ENCODE measurements at regions not wholly inside any gene's neighbourhood (a gene's known extent, or its start where the extent isn't known, plus 50 kb on each side); places are given as distances from the start of the nearest gene placed in this dataset.

DNA sequence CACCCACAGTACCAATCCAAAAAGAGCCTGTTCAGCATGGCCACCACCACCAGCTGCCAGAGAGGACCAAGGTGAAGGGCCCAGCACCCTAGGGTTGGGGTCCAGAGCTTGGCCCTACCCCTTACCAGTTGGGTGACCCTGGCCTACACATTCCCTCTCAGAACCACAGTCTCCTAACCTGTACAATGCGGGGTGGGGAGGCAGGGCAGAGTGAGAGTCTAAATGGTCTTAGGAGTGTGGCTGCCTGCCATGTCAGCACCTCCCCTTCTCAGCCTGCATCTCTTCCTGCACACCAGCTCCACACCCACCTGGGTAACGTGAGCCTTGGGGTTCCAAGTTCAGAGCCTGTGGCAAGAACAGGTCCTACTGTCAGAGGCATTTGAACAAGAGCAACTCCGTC, 92.2 kb downstream of the C5orf15 start:
- Histone ChIP-seq H3K27ac (no peak overlapping the region), H3K4me3 (no peak overlapping the region), H3K4me1 (no peaks in the 10 kb centered on the region), H3K9me3 (no peaks in the 10 kb centered on the region), H3K36me3 (no peaks in the 10 kb centered on the region), H3K27me3 (no peaks in the 10 kb centered on the region)
- TF ChIP-seq, protein P1, sequence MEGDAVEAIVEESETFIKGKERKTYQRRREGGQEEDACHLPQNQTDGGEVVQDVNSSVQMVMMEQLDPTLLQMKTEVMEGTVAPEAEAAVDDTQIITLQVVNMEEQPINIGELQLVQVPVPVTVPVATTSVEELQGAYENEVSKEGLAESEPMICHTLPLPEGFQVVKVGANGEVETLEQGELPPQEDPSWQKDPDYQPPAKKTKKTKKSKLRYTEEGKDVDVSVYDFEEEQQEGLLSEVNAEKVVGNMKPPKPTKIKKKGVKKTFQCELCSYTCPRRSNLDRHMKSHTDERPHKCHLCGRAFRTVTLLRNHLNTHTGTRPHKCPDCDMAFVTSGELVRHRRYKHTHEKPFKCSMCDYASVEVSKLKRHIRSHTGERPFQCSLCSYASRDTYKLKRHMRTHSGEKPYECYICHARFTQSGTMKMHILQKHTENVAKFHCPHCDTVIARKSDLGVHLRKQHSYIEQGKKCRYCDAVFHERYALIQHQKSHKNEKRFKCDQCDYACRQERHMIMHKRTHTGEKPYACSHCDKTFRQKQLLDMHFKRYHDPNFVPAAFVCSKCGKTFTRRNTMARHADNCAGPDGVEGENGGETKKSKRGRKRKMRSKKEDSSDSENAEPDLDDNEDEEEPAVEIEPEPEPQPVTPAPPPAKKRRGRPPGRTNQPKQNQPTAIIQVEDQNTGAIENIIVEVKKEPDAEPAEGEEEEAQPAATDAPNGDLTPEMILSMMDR (IDR thresholded peaks at IDR 0.05): no peak
- no peak for TF ChIP-seq POLR2A (IDR thresholded peaks at IDR 0.05)
- DNase-seq: no peak
- intact Hi-C loops (cut with DNase I; ENCODE audit: low total_unique reads): no loop called here

DNA sequence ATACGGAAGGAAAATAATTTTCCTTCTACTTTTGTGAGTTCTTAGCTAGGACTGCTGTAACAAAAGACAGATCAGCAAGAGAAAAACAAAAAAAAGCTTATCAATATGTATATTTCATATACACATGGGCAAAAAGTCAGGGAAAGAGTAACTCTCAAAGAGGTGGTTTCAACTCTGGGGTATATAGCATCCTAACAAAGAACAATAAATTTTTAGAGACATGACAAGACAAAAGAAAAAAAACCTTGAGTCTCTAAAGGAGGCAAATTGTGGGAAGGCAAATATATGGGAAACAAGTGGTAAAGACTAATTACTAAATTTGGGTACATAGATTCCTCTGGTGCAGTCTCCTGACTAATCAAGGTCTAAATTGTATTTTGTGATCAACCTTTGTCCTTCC, 93.2 kb downstream of the C5orf15 start:
- H3K27me3 ChIP-seq: no peaks in the 10 kb centered on the region
- no peaks in the 10 kb centered on the region for H3K36me3 ChIP-seq
- no peak overlapping the region for H3K4me3 ChIP-seq
- no peaks in the 10 kb centered on the region for H3K4me1 ChIP-seq
- TF ChIP-seq, protein P1 (IDR thresholded peaks at IDR 0.05): no peak
- TF ChIP-seq POLR2A (IDR thresholded peaks at IDR 0.05): no peak
- H3K9me3 ChIP-seq: no peaks in the 10 kb centered on the region
- H3K27ac ChIP-seq: no peak overlapping the region
- DNase-seq: no peak
- intact Hi-C loops (cut with DNase I; ENCODE audit: low total_unique reads): no loop called here

DNA sequence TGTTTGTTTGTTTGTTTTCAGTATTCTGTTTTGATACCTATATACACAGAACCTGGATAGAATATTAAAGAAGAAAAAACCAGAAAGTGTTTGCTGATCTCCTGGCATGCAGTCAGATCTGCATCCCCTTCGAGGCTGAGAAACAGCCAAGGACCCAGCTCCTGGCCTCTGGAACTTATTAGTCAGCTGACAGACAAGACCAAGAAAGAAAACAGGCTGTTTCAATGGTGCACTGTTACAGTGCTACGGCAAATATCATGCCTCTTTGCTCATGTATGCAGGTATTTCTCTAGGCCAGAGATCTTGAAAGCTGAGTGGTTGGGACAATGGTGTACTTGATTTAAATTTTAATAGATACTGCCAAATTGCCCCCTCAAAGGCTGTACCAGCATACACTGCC, 95.0 kb downstream of the C5orf15 start:
- no peak for TF ChIP-seq POLR2A (IDR thresholded peaks at IDR 0.05)
- TF ChIP-seq, protein P1 (IDR thresholded peaks at IDR 0.05): no peak
- no peak for DNase-seq
- no peak overlapping the region for H3K4me3 ChIP-seq
- H3K4me1 ChIP-seq: no peaks in the 10 kb centered on the region
- no peaks in the 10 kb centered on the region for H3K36me3 ChIP-seq
- no peaks in the 10 kb centered on the region for H3K9me3 ChIP-seq
- H3K27me3 ChIP-seq: no peaks in the 10 kb centered on the region
- no peak overlapping the region for H3K27ac ChIP-seq
- intact Hi-C loops (cut with DNase I; ENCODE audit: low total_unique reads): no loop called here

DNA sequence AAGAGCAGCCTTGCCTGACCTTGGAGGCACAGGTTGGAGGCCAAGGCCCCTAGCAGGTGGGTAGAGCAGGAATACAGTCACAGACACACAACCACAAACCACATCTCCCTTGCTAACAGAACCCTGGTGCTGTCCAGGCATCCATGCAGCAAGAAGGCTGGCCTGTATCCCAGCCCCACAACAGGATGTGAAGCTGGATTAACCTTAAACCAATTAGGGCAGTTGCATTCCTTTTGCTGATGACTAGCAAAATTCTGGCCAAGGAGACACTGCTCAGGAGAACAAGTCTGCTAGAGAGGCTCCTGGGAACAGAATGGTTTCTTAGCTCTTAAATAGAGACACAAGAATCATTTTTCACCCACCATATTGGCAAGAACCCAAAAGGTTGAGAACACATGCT, 97.8 kb downstream of the C5orf15 start:
- Histone ChIP-seq H3K9me3 (no peaks in the 10 kb centered on the region), H3K4me1 (no peaks in the 10 kb centered on the region), H3K27ac (no peak overlapping the region), H3K36me3 (no peaks in the 10 kb centered on the region), H3K4me3 (no peak overlapping the region), H3K27me3 (no peaks in the 10 kb centered on the region)
- intact Hi-C loops (cut with DNase I; ENCODE audit: low total_unique reads): no loop called here
- no peak for TF ChIP-seq POLR2A (IDR thresholded peaks at IDR 0.05)
- DNase-seq: no peak

DNA sequence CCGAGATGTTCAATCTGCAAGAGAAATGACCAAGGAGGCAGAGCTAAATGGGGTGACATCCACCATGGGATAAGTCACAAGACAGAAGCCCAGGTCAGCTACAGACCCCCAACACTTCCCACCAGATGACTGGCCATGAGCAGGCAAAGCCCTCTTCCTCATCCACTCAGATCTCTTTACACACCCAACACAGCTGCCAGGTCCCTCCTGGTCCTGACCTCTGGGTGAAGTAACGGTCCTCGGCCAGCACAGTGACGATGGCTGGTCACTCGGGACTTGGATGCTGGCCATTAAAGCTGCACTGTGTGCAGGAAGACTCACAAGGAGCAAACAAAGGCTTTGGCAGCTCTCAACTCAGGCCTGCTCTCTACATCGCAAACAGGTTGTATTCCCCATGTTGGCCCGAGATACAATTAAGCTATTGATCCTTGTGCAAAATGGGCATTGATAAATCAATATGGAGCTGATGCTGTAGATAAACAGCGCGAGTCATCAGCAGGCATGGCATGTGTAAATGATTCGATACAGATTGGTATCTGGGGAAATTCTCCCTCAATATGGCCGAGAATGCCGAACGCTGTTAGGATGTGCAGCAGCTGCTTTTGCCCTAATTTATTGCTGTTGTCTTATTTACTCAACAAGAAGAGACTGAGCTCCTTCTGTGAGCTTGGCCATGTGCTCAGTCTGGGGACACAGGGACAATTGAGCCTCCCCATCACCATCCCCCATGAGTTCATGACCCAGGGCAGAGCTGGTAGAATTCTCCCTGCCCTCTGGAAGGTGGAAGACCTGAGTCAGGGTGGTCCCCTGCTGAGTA, 98.7 kb downstream of the C5orf15 start:
- Histone ChIP-seq H3K4me3 (no peak overlapping the region), H3K27me3 (no peaks in the 10 kb centered on the region), H3K9me3 (no peaks in the 10 kb centered on the region), H3K27ac (no peak overlapping the region), H3K4me1 (no peaks in the 10 kb centered on the region), H3K36me3 (no peaks in the 10 kb centered on the region)
- intact Hi-C loops (cut with DNase I; ENCODE audit: low total_unique reads): no loop called here
- no peak for TF ChIP-seq POLR2A (IDR thresholded peaks at IDR 0.05)
- TF ChIP-seq, protein P1 (IDR thresholded peaks at IDR 0.05): no peak
- DNase-seq: no peak

All from uterus (tissue), 3 donors.